PC-9 (cell line): ENCODE measurements at regions not wholly inside any gene's neighbourhood (a gene's known extent, or its start where the extent isn't known, plus 50 kb on each side); places are given as distances from the start of the nearest gene placed in this dataset.

Source experiments
- EZH2 ChIP-seq: fragments of 200-600 bp; sonication (generic); IDR thresholded peaks from 2 replicates; pipeline ENCODE4 v1.8.0; 2017; ENCODE audit warnings: antibody characterized with exemption, low read depth
- TF ChIP-seq, protein P1 (sequence below): fragments of 200-600 bp; sonication (generic); conservative IDR thresholded peaks from 2 replicates; pipeline ENCODE4 v1.6.1; 2017; ENCODE audit warnings: mixed run types, antibody characterized with exemption, mild to moderate bottlenecking, moderate library complexity

DNA sequence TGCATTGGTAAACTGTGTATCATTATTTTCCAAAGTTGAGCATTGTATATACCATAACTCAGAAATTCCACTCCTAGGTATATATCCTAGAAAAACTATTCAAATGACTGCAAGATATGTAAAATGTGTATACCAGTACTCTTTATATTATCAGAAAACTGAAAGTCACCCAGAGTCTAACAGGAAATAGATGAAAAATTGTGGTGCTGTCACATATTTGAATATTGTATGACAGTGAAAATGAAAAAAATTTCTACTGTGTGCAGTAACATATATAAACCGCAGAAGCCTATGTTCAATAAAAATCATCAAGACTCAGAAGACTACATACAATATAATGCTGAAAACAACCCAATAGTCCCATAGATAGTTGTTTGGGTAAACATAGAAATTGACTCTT is 74.4 kb upstream of the LYPLAL1 start:
- TF ChIP-seq, protein P1, sequence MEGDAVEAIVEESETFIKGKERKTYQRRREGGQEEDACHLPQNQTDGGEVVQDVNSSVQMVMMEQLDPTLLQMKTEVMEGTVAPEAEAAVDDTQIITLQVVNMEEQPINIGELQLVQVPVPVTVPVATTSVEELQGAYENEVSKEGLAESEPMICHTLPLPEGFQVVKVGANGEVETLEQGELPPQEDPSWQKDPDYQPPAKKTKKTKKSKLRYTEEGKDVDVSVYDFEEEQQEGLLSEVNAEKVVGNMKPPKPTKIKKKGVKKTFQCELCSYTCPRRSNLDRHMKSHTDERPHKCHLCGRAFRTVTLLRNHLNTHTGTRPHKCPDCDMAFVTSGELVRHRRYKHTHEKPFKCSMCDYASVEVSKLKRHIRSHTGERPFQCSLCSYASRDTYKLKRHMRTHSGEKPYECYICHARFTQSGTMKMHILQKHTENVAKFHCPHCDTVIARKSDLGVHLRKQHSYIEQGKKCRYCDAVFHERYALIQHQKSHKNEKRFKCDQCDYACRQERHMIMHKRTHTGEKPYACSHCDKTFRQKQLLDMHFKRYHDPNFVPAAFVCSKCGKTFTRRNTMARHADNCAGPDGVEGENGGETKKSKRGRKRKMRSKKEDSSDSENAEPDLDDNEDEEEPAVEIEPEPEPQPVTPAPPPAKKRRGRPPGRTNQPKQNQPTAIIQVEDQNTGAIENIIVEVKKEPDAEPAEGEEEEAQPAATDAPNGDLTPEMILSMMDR, result no peak
- TF ChIP-seq EZH2, result no peak
